Keratinocyte (primary cell): ENCODE measurements at regions not wholly inside any gene's neighbourhood (a gene's known extent, or its start where the extent isn't known, plus 50 kb on each side); places are given as distances from the start of the nearest gene placed in this dataset.

Source experiments
- DNase-seq: peaks from one replicate; pipeline ENCODE4 v3.0.0-alpha.2; 2011; ENCODE audit warnings: low read depth, missing footprints, low spot score
- FAIRE-seq: peaks from 2 replicates; lab custom pipeline; 2011; peaks lifted over from hg19 to GRCh38; lab: Jason Lieb, UNC
- H2AFZ ChIP-seq: 2 replicates; pipeline ENCODE4 v1.6.0; 2012; ENCODE audit warnings: low read length, control low read depth, inconsistent platforms; ENCODE audit not compliant: control insufficient read depth
- H3K27ac ChIP-seq: 2 replicates; pipeline ENCODE4 v1.5.1; 2011; ENCODE audit warnings: low read length; ENCODE audit not compliant: control insufficient read depth, insufficient read depth
- H3K27me3 ChIP-seq: 3 replicates; pipeline ENCODE4 v1.6.0; 2011; ENCODE audit warnings: low read length; ENCODE audit not compliant: control insufficient read depth, insufficient read depth; ENCODE audit errors: extremely low read depth
- H3K36me3 ChIP-seq, 2 experiments: 2 replicates in 1 of 2; 3 replicates in 1 of 2; pipeline ENCODE4 v1.5.1; 2011; ENCODE audit warnings: low read length in 2 of 2, mild to moderate bottlenecking in 1 of 2; ENCODE audit not compliant: control insufficient read depth in 2 of 2, insufficient read depth in 2 of 2; ENCODE audit errors: extremely low read depth in 1 of 2
- H3K4me1 ChIP-seq: 3 replicates; pipeline ENCODE4 v1.5.1; 2011; ENCODE audit warnings: low read length; ENCODE audit not compliant: control insufficient read depth, insufficient read depth; ENCODE audit errors: extremely low read depth
- H3K4me2 ChIP-seq: 3 replicates; pipeline ENCODE4 v1.6.0; 2011; ENCODE audit warnings: low read depth, low read length; ENCODE audit not compliant: control insufficient read depth, insufficient read depth; ENCODE audit errors: extremely low read depth
- H3K4me3 ChIP-seq, 3 experiments: fragments of 200-600 bp in 1 of 3; sonication (generic) in 1 of 3; 2 replicates in 2 of 3; 3 replicates in 1 of 3; pipeline ENCODE4 v1.5.1; 2011 to 2016; ENCODE audit warnings: low read length in 3 of 3, mild to moderate bottlenecking in 3 of 3, control low read depth in 2 of 3, inconsistent platforms in 1 of 3, low read depth in 1 of 3, mixed read lengths in 1 of 3, mixed run types in 1 of 3, moderate library complexity in 1 of 3; ENCODE audit not compliant: control insufficient read depth in 2 of 3, insufficient read depth in 2 of 3; ENCODE audit errors: extremely low read depth in 1 of 3
- H3K79me2 ChIP-seq: 2 replicates; pipeline ENCODE4 v1.6.0; 2012; ENCODE audit warnings: low read length; ENCODE audit not compliant: control insufficient read depth, insufficient read depth
- H3K9ac ChIP-seq: 3 replicates; pipeline ENCODE4 v1.6.0; 2011; ENCODE audit warnings: low read length; ENCODE audit not compliant: control insufficient read depth, insufficient read depth; ENCODE audit errors: extremely low read depth
- H3K9me1 ChIP-seq: 3 replicates; pipeline ENCODE4 v1.6.0; 2011; ENCODE audit warnings: low read length; ENCODE audit not compliant: control insufficient read depth, insufficient read depth; ENCODE audit errors: extremely low read depth
- H3K9me3 ChIP-seq: 2 replicates; pipeline ENCODE4 v1.5.1; 2012; ENCODE audit warnings: low read depth, low read length; ENCODE audit not compliant: control insufficient read depth
- H4K20me1 ChIP-seq: 3 replicates; pipeline ENCODE4 v1.6.0; 2011; ENCODE audit warnings: low read length; ENCODE audit not compliant: control insufficient read depth, insufficient read depth; ENCODE audit errors: extremely low read depth
- CTCF ChIP-seq, 3 experiments: IDR thresholded peaks in 1 of 3; conservative IDR thresholded peaks in 1 of 3; optimal IDR thresholded peaks in 1 of 3; 2 replicates in 2 of 3; 3 replicates in 1 of 3; pipeline versions ENCODE3 to v1.5.1; 2011; ENCODE audit warnings: low read length in 3 of 3, mild to moderate bottlenecking in 3 of 3, moderate library complexity in 2 of 3, control low read depth in 1 of 3, inconsistent platforms in 1 of 3; ENCODE audit not compliant: insufficient read depth in 2 of 3; ENCODE audit errors: extremely low read depth in 1 of 3
- EZH2 ChIP-seq: IDR thresholded peaks from one replicate; pipeline ENCODE4 v1.6.1; 2012; ENCODE audit warnings: inconsistent platforms, mild to moderate bottlenecking, low read length, moderate library complexity
- dilution Hi-C: fragments of 300-500 bp; cut with MboI; formaldehyde crosslinking; loops from one replicate; pipeline ENCODE4 v1.7.0; 2020; ENCODE audit warnings: low sequenced_read_pairs; ENCODE audit not compliant: extremely low pct_ligation_motif_present

DNA sequence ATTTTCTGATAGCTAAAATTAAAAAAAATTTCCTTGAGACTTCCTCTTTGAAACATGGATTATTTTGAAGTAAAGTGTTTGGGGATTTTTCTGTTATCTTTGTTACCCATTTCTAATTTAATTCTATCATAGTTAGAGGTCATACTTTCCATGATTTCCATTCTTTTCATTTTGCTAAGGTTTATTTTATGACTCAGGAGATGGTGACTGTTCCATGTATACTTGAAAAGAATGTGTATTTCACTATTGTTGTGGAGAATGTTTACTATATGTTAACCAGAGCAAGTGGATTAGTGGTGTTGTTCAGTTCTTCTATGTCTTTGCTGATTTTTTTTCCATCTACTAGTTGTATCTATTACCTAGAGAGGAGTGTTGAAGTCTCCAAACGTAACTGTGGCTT is 250.5 kb upstream of the PELI2 start:
- Histone ChIP-seq H3K79me2 (no peaks in the 10 kb centered on the region), H2AFZ (no peak overlapping the region), H3K9me3 (no peaks in the 10 kb centered on the region), H4K20me1 (no peaks in the 10 kb centered on the region), H3K9ac (no peak overlapping the region), H3K36me3 (no peaks in the 10 kb centered on the region), H3K27ac (no peak overlapping the region), H3K4me1 (peaks cover 9% of the 10 kb centered on the region), H3K27me3 (no peaks in the 10 kb centered on the region), H3K4me3 (no peak overlapping the region), H3K4me2 (no peak overlapping the region), H3K9me1 (no peaks in the 10 kb centered on the region)
- FAIRE-seq = peak; percentile 46
- TF ChIP-seq EZH2 (no peak), CTCF (optimal IDR thresholded peaks at IDR 0.05 in 1 of 3, IDR thresholded peaks at IDR 0.05 in 1 of 3, conservative IDR thresholded peaks at IDR 0.05 in 1 of 3; ENCODE audit: extremely low read depth in 1 of 3, insufficient read depth in 2 of 3, low read length in 3 of 3) (no peak)
- no peak for DNase-seq
- dilution Hi-C loops = no loop called here

GRCh38 chr14:55869397-55870049 is 248.7 kb upstream of the PELI2 start:
- Histone ChIP-seq H3K4me2 (peak overlapping the region; percentile 51), H3K79me2 (no peaks in the 10 kb centered on the region), H3K4me3 (no peak overlapping the region), H3K4me1 (peaks cover 9% of the 10 kb centered on the region), H3K9me1 (no peaks in the 10 kb centered on the region), H3K36me3 (no peaks in the 10 kb centered on the region), H3K9me3 (no peaks in the 10 kb centered on the region), H2AFZ (peak overlapping the region; percentile 16), H3K27ac (no peak overlapping the region), H3K27me3 (no peaks in the 10 kb centered on the region), H3K9ac (no peak overlapping the region), H4K20me1 (no peaks in the 10 kb centered on the region)
- no peak for DNase-seq
- dilution Hi-C loops = no loop called here
- TF ChIP-seq EZH2 (no peak), CTCF (optimal IDR thresholded peaks at IDR 0.05 in 1 of 3, IDR thresholded peaks at IDR 0.05 in 1 of 3, conservative IDR thresholded peaks at IDR 0.05 in 1 of 3; ENCODE audit: extremely low read depth in 1 of 3, insufficient read depth in 2 of 3, low read length in 3 of 3) (no peak)
- FAIRE-seq = peak; percentile 94
